SK-N-SH (cell line): ENCODE measurements at regions not wholly inside any gene's neighbourhood (a gene's known extent, or its start where the extent isn't known, plus 50 kb on each side); places are given as distances from the start of the nearest gene placed in this dataset.

Experiments
- CTCF ChIA-PET: fragments of 300-600, 350-600 bp; formaldehyde crosslinking; extraction: SDS; loops from one replicate; lab custom pipeline; 2021; lab: Yijun Ruan, JAX
- POLR2A ChIA-PET: fragments of 350-600 bp; sonication (Branson Sonifier 250); formaldehyde crosslinking; extraction: SDS; loops from one replicate; lab custom pipeline; 2020; ENCODE audit warnings: antibody characterized with exemption, inconsistent platforms; lab: Yijun Ruan, JAX
- DNase-seq: peaks from one replicate; pipeline ENCODE4 v3.0.0; 2012
- H2AFZ ChIP-seq: fragments of 200-600 bp; sonication (generic); 2 replicates; pipeline ENCODE4 v1.8.1; 2016; ENCODE audit warnings: antibody characterized with exemption, mild to moderate bottlenecking, low read depth
- H3F3A ChIP-seq: fragments of 200-600 bp; sonication (generic); replicated peaks from 2 replicates; pipeline ENCODE3; 2016; ENCODE audit warnings: antibody characterized with exemption, mild to moderate bottlenecking; ENCODE audit not compliant: insufficient read depth
- H3K27ac ChIP-seq, 2 experiments: fragments of 200-500 bp in 1 of 2; fragments of 200-600 bp in 1 of 2; sonication (Bioruptor generic) in 1 of 2; sonication (generic), shearing (Covaris generic) in 1 of 2; 2 replicates each; pipeline versions ENCODE4 v1.5.1 to v1.6.1; 2014 to 2016; ENCODE audit warnings: low read depth in 2 of 2, inconsistent platforms in 1 of 2, low read length in 1 of 2, mild to moderate bottlenecking in 1 of 2, mixed read lengths in 1 of 2
- H3K27me3 ChIP-seq: fragments of 200-600 bp; sonication (generic), shearing (Covaris generic); 2 replicates; pipeline ENCODE4 v1.6.1; 2016; ENCODE audit warnings: mixed run types; ENCODE audit not compliant: insufficient read depth
- H3K36me3 ChIP-seq, 2 experiments: fragments of 200-500 bp in 1 of 2; fragments of 200-600 bp in 1 of 2; sonication (Bioruptor generic) in 1 of 2; sonication (generic) in 1 of 2; replicated peaks in 1 of 2; 2 replicates each; pipeline versions ENCODE3 to v1.5.1; 2014 to 2016; ENCODE audit warnings: low read length in 1 of 2, mild to moderate bottlenecking in 1 of 2; ENCODE audit not compliant: insufficient read depth in 2 of 2, control insufficient read depth in 1 of 2
- H3K4me1 ChIP-seq, 2 experiments: fragments of 200-500 bp in 1 of 2; fragments of 200-600 bp in 1 of 2; sonication (Bioruptor generic) in 1 of 2; sonication (generic), shearing (Covaris generic) in 1 of 2; 2 replicates each; pipeline versions ENCODE4 v1.5.1 to v1.6.1; 2014 to 2016; ENCODE audit warnings: low read depth in 1 of 2, low read length in 1 of 2, mixed run types in 1 of 2; ENCODE audit not compliant: insufficient read depth in 2 of 2, control insufficient read depth in 1 of 2
- H3K4me2 ChIP-seq: fragments of 200-600 bp; sonication (generic), shearing (Covaris generic); 2 replicates; pipeline ENCODE4 v1.6.1; 2017; ENCODE audit warnings: mixed run types
- H3K4me3 ChIP-seq, 2 experiments: fragments of 200-500 bp in 1 of 2; fragments of 200-600 bp in 1 of 2; sonication (Bioruptor generic) in 1 of 2; sonication (generic), shearing (Covaris generic) in 1 of 2; 2 replicates each; pipeline versions ENCODE4 v1.5.1 to v1.8.1; 2014 to 2016; ENCODE audit warnings: low read depth in 2 of 2, inconsistent platforms in 1 of 2, low read length in 1 of 2, mild to moderate bottlenecking in 1 of 2, mixed read lengths in 1 of 2, moderate library complexity in 1 of 2
- H3K79me2 ChIP-seq: fragments of 200-600 bp; sonication (generic); 2 replicates; pipeline ENCODE4 v1.8.1; 2017; ENCODE audit warnings: mild to moderate bottlenecking; ENCODE audit not compliant: insufficient read depth
- H3K9ac ChIP-seq: fragments of 200-600 bp; sonication (generic); 2 replicates; pipeline ENCODE4 v1.6.1; 2017; ENCODE audit warnings: mixed run types
- H3K9me2 ChIP-seq: fragments of 200-600 bp; sonication (generic); 2 replicates; pipeline ENCODE4 v1.6.1; 2017; ENCODE audit warnings: mixed run types
- H3K9me3 ChIP-seq: fragments of 200-600 bp; sonication (generic); 2 replicates; pipeline ENCODE4 v1.6.1; 2017; ENCODE audit warnings: mixed run types, mild to moderate bottlenecking, moderate library complexity
- H4K20me1 ChIP-seq: fragments of 200-600 bp; sonication (generic); 2 replicates; pipeline ENCODE4 v1.6.1; 2017; ENCODE audit warnings: mild to moderate bottlenecking, mixed run types; ENCODE audit not compliant: insufficient read depth
- CTCF ChIP-seq: fragments of 200-600 bp; sonication (generic); IDR thresholded peaks from 2 replicates; pipeline ENCODE4 v1.6.1; 2017; ENCODE audit warnings: antibody characterized with exemption, mild to moderate bottlenecking, moderate library complexity
- EZH2phosphoT487 ChIP-seq: fragments of 200-600 bp; sonication (generic); IDR thresholded peaks from 2 replicates; pipeline ENCODE4 v1.6.1; 2017; ENCODE audit warnings: low read depth, mixed run types, mild to moderate bottlenecking, antibody characterized with exemption, moderate library complexity, borderline replicate concordance
- FOSL2 ChIP-seq: IDR thresholded peaks from 2 replicates; pipeline ENCODE4 v1.4.0; 2012; ENCODE audit warnings: low read depth, mild to moderate bottlenecking, moderate library complexity, borderline replicate concordance
- FOXJ3 ChIP-seq: sonication (generic); formaldehyde crosslinking; IDR thresholded peaks from 2 replicates; pipeline ENCODE4 v1.5.1; 2020; ENCODE audit warnings: mild to moderate bottlenecking, missing genetic modification reagents
- GABPA ChIP-seq: IDR thresholded peaks from 2 replicates; pipeline ENCODE4 v1.4.0; 2012; ENCODE audit warnings: low read depth, mild to moderate bottlenecking
- MAX ChIP-seq: IDR thresholded peaks from 2 replicates; pipeline ENCODE4 v1.4.0; 2012; ENCODE audit warnings: low read depth
- NFIC ChIP-seq: IDR thresholded peaks from 2 replicates; pipeline ENCODE4 v1.4.0; 2012; ENCODE audit warnings: borderline replicate concordance
- POLR2AphosphoS5 ChIP-seq: IDR thresholded peaks from 2 replicates; pipeline ENCODE4 v1.6.1; 2012; ENCODE audit warnings: low read depth, low read length
- RCOR1 ChIP-seq: fragments of 150-350 bp; IDR thresholded peaks from 2 replicates; pipeline ENCODE4 v1.6.1; 2017; ENCODE audit warnings: antibody characterized with exemption, low read length
- RFX5 ChIP-seq: IDR thresholded peaks from 2 replicates; pipeline ENCODE4 v1.6.1; 2012; ENCODE audit warnings: mild to moderate bottlenecking, improper control_type of control experiment, low read length
- TAF1 ChIP-seq: IDR thresholded peaks from 2 replicates; pipeline ENCODE4 v1.6.1; 2012; ENCODE audit warnings: low read depth, mild to moderate bottlenecking, low read length, moderate library complexity, borderline replicate concordance
- USF2 ChIP-seq: fragments of 150-350 bp; IDR thresholded peaks from 2 replicates; pipeline ENCODE4 v1.6.1; 2017; ENCODE audit warnings: antibody characterized with exemption, low read length, low read depth, borderline replicate concordance
- ZBTB33 ChIP-seq: IDR thresholded peaks from 2 replicates; pipeline ENCODE4 v1.4.0; 2012; ENCODE audit warnings: low read depth, borderline replicate concordance
- WGBS: methylation state at CpG from one replicate; pipeline ENCODE4 v1.1.6; 2017; ENCODE audit warnings: low lambda C conversion rate; 5-methylcytosine and 5-hydroxymethylcytosine counted together

GRCh38 chr6:144481527-144481926 lies 196.4 kb downstream of the UTRN start:
- TF ChIP-seq POLR2AphosphoS5 (no peak), CTCF (no peak), NFIC (no peak), ZBTB33 (no peak), MAX (no peak), TAF1 (no peak), FOXJ3 (CRISPR knock-in tag) (no peak), FOSL2 (no peak), GABPA (no peak), RCOR1 (no peak), RFX5 (no peak), USF2 (no peak), EZH2phosphoT487 (no peak)
- H3K9ac ChIP-seq = no peak overlapping the region
- H3F3A ChIP-seq = no peaks in the 10 kb centered on the region
- 42% methylated on average over 6 of the region's 6 CpGs for WGBS
- no peaks in the 10 kb centered on the region for H3K27me3 ChIP-seq
- no peaks in the 10 kb centered on the region for H4K20me1 ChIP-seq
- H3K27ac ChIP-seq = no peak overlapping the region
- H3K4me2 ChIP-seq = no peak overlapping the region
- H3K9me3 ChIP-seq = no peaks in the 10 kb centered on the region
- no peaks in the 10 kb centered on the region; a peak in 1 of 4 replicates for H3K4me1 ChIP-seq
- peaks cover 4 to 8% of the 10 kb centered on the region in 2 experiments for H3K36me3 ChIP-seq
- DNase-seq = no peak
- H2AFZ ChIP-seq = no peak overlapping the region
- H3K4me3 ChIP-seq = no peak overlapping the region
- no peaks in the 10 kb centered on the region for H3K9me2 ChIP-seq
- POLR2A ChIA-PET = no interaction called here
- H3K79me2 ChIP-seq = no peaks in the 10 kb centered on the region
- CTCF ChIA-PET = interaction anchor here (1.0 to 2.4 kb wide), 12 partner anchors 8 to 906 kb away, joined by 3 to 9 read pairs (median 4); no protein-coding TSS in a partner anchor
